Naive B cell (primary cell): ENCODE measurements at regions not wholly inside any gene's neighbourhood (a gene's known extent, or its start where the extent isn't known, plus 50 kb on each side); places are given as distances from the start of the nearest gene placed in this dataset.
"Not testable (repeated sequence)": the region's sequence is repeated elsewhere in the genome, so short reads cannot be mapped to it uniquely, and the experiment has no call there.

Experiments
- ATAC-seq, 2 donors: fragments of 150-1000 bp; cut with Tn5 transposase; 2 replicates each; pipeline ENCODE4 v1.10.0; 2021; ENCODE audit warnings: low read depth in 2 of 2, mild to moderate bottlenecking in 2 of 2, moderate library complexity in 2 of 2
- DNase-seq: peaks from one replicate; pipeline ENCODE4 v3.0.0; 2022
- H3K27ac Mint-ChIP-seq, 6 donors: one replicate each; pipeline ENCODE4 v1.8.0; 2020 to 2022; ENCODE audit warnings: mild to moderate bottlenecking in 6 of 6, mixed read lengths in 6 of 6, moderate library complexity in 5 of 6, inconsistent platforms in 2 of 6
- H3K27me3 Mint-ChIP-seq, 3 donors: one replicate each; pipeline ENCODE4 v1.8.0; 2021 to 2022; ENCODE audit warnings: mixed read lengths in 3 of 3, mild to moderate bottlenecking in 1 of 3
- H3K36me3 Mint-ChIP-seq, 2 donors: one replicate each; pipeline ENCODE4 v1.8.0; 2020 to 2022; ENCODE audit warnings: mixed read lengths in 2 of 2, inconsistent platforms in 1 of 2, mild to moderate bottlenecking in 1 of 2
- H3K4me1 Mint-ChIP-seq, 3 donors: one replicate each; pipeline ENCODE4 v1.8.0; 2020 to 2022; ENCODE audit warnings: mixed read lengths in 3 of 3, inconsistent platforms in 1 of 3, mild to moderate bottlenecking in 1 of 3, moderate library complexity in 1 of 3
- H3K4me3 Mint-ChIP-seq, 8 donors: one replicate each; pipeline ENCODE4 v1.8.0; 2020 to 2022; ENCODE audit warnings: mild to moderate bottlenecking in 8 of 8, mixed read lengths in 8 of 8, moderate library complexity in 8 of 8, inconsistent platforms in 2 of 8
- H3K9me3 Mint-ChIP-seq, 7 donors: one replicate each; pipeline ENCODE4 v1.8.0; 2020 to 2022; ENCODE audit warnings: mixed read lengths in 7 of 7, mild to moderate bottlenecking in 5 of 7, inconsistent platforms in 2 of 7, moderate library complexity in 1 of 7

DNA sequence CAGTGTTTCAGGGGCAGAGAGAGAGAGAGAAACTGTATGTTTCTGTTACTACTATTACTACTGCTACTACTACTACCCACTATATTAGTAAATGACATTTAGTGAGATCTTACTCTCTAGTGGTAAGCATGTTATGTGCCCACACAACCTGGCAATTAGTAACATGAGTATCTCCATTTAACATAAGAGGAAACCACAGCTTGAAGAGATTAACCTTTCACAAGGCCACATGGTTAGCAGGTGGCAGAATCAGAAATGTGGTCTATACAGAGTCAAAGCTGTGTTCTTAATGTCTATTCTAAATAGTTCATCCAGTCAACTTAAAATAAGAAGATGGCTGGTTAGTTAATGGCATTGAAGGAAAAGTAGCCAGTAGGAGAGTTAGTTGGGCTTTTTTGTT lies 961.6 kb downstream of the MCTP2 start:
- Mint-ChIP-seq H3K4me1 (no peaks in the 10 kb centered on the region), H3K27me3 (no peaks in the 10 kb centered on the region), H3K9me3 (peaks cover 0 to 11% (median 4%) of the 10 kb centered on the region in 7 donors), H3K36me3 (no peaks in the 10 kb centered on the region), H3K27ac (no peak overlapping the region), H3K4me3 (no peak overlapping the region)
- ATAC-seq (no peak), DNase-seq (no peak)

DNA sequence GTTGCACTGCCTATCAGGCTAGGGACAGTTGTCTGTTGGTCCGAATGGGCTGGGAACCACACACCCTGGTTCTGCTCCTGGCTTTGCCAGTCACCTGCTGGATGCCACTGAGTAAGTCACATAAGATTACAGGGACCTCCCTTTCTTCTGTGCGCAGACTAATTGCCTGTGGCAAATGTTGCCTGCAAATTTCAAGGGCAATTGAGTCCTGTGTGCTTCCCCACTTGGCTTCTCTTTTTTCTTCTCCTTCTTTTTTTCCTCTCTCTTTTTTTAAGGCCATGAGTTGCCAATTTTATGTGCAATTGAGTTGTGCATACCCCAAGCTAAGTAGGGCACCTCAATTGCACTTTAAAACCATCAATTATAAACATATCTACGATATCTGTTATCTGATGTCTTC lies 963.4 kb downstream of the MCTP2 start:
- H3K36me3 Mint-ChIP-seq: no peaks in the 10 kb centered on the region
- ATAC-seq: no peak
- H3K4me3 Mint-ChIP-seq: no peak overlapping the region
- no peak for DNase-seq
- H3K27ac Mint-ChIP-seq: no peak overlapping the region
- H3K4me1 Mint-ChIP-seq: no peaks in the 10 kb centered on the region
- no peaks in the 10 kb centered on the region for H3K27me3 Mint-ChIP-seq
- peaks cover 0 to 8% (median 4%) of the 10 kb centered on the region in 7 donors for H3K9me3 Mint-ChIP-seq

- no peaks in the 10 kb centered on the region for H3K27me3 Mint-ChIP-seq
- H3K9me3 Mint-ChIP-seq: peaks cover 0 to 20% (median 4%) of the 10 kb centered on the region in 7 donors
- H3K4me3 Mint-ChIP-seq: no peak overlapping the region
- H3K27ac Mint-ChIP-seq: no peak overlapping the region
- no peaks in the 10 kb centered on the region for H3K36me3 Mint-ChIP-seq
- H3K4me1 Mint-ChIP-seq: no peaks in the 10 kb centered on the region
- ATAC-seq (no peak), DNase-seq (no peak)
Observed at GRCh38 chr15:95196176-95196915, 965.0 kb downstream of the MCTP2 start.

GRCh38 chr15:95202569-95203349 lies 971.4 kb downstream of the MCTP2 start:
- Mint-ChIP-seq H3K36me3 (peaks cover 0 to 5% of the 10 kb centered on the region in 2 donors), H3K4me1 (no peaks in the 10 kb centered on the region), H3K9me3 (peaks cover 8 to 60% (median 14%) of the 10 kb centered on the region in 7 donors), H3K27ac (no peak overlapping the region), H3K27me3 (no peaks in the 10 kb centered on the region), H3K4me3 (no peak overlapping the region)
- no peak for DNase-seq
- ATAC-seq: no peak

GRCh38 chr15:95205077-95205476 lies 973.7 kb downstream of the MCTP2 start:
- no peak for DNase-seq
- ATAC-seq: no peak
- Mint-ChIP-seq H3K4me1 (no peaks in the 10 kb centered on the region), H3K36me3 (peaks cover 0 to 5% of the 10 kb centered on the region in 2 donors), H3K27me3 (no peaks in the 10 kb centered on the region), H3K9me3 (peaks cover 12 to 56% (median 14%) of the 10 kb centered on the region in 7 donors), H3K27ac (no peak overlapping the region), H3K4me3 (no peak overlapping the region)

DNA sequence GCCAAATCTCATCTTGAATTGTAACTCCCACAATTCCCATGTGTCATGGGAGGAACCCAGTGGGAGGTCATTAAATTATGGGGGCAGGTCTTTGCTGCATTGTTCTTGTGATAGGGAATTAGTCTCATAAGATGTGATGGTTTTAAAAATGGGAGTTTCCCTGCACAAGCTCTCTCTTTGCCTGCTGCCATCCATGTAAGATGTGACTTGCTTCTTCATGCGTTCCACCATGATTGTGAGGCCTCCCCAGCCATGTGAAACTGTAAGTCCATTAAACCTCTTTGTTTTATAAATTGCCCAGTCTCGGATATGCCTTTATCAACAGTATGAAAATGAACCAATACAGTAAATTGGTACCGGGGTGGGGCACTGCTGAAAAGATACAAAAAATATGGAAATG lies 974.5 kb downstream of the MCTP2 start:
- not testable (repeated sequence) for ATAC-seq, H3K27me3 Mint-ChIP-seq, H3K36me3 Mint-ChIP-seq, H3K27ac Mint-ChIP-seq, DNase-seq, H3K4me1 Mint-ChIP-seq, H3K4me3 Mint-ChIP-seq
- H3K9me3 Mint-ChIP-seq: peaks cover 9 to 56% (median 14%) of the 10 kb centered on the region in 7 donors

DNA sequence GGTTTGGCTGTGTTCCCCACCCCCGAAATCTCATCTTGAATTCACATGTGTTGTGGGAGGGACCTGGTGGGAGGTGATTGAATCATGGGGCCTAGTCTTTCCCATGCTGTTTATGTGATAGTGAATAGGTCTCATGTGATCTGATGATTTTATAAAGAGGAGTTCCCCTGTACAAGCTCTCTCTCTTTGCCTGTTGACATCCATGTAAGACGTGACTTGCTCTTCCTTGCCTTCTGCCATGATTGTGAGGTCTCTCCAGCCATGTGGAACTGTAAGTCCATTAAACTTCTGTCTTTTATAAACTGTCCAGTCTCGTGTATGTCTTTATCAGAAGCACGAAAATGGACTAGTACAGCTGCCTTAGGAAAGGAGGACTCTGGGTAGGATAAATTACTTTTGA lies 976.7 kb downstream of the MCTP2 start:
- Mint-ChIP-seq H3K9me3 (peaks cover 9 to 55% (median 13%) of the 10 kb centered on the region in 7 donors), H3K36me3 (peaks cover 0 to 4% of the 10 kb centered on the region in 2 donors), H3K27ac (no peak overlapping the region), H3K4me3 (no peak overlapping the region), H3K27me3 (no peaks in the 10 kb centered on the region), H3K4me1 (no peaks in the 10 kb centered on the region)
- DNase-seq (no peak), ATAC-seq (no peak)

GRCh38 chr15:95208988-95209387 lies 977.6 kb downstream of the MCTP2 start:
- no peaks in the 10 kb centered on the region for H3K4me1 Mint-ChIP-seq
- DNase-seq (no peak), ATAC-seq (no peak)
- no peak overlapping the region for H3K27ac Mint-ChIP-seq
- H3K27me3 Mint-ChIP-seq: no peaks in the 10 kb centered on the region
- no peak overlapping the region for H3K4me3 Mint-ChIP-seq
- peaks cover 9 to 52% (median 11%) of the 10 kb centered on the region in 7 donors for H3K9me3 Mint-ChIP-seq
- no peaks in the 10 kb centered on the region for H3K36me3 Mint-ChIP-seq

GRCh38 chr15:95210436-95210981 lies 979.1 kb downstream of the MCTP2 start:
- Mint-ChIP-seq H3K9me3 (peaks cover 7 to 37% (median 10%) of the 10 kb centered on the region in 7 donors), H3K27ac (no peak overlapping the region), H3K4me1 (no peaks in the 10 kb centered on the region), H3K27me3 (no peaks in the 10 kb centered on the region), H3K36me3 (no peaks in the 10 kb centered on the region), H3K4me3 (no peak overlapping the region)
- no peak for DNase-seq
- no peak for ATAC-seq

DNA sequence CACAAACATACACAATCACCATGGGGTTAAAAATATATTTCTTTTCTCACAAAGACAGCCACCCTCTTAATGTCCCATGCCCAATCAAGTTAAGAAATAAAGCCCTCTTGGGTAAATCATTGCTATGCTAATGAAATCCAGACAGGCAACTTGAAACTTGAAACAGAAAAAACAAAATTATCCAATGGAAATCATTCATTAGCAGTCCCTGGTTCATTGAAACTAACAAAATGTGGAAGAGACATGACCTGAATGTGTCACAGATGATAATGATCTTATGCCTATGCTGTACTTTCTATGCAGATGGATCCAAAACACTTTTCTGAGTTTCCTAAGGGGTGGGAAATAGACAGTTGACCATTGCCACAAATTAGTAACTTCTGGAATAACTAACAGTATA lies 983.7 kb downstream of the MCTP2 start:
- no peak for ATAC-seq
- Mint-ChIP-seq H3K9me3 (peaks cover 0 to 32% (median 5%) of the 10 kb centered on the region in 7 donors), H3K4me1 (no peaks in the 10 kb centered on the region), H3K4me3 (no peak overlapping the region), H3K27me3 (no peaks in the 10 kb centered on the region), H3K36me3 (no peaks in the 10 kb centered on the region), H3K27ac (no peak overlapping the region)
- no peak for DNase-seq

DNA sequence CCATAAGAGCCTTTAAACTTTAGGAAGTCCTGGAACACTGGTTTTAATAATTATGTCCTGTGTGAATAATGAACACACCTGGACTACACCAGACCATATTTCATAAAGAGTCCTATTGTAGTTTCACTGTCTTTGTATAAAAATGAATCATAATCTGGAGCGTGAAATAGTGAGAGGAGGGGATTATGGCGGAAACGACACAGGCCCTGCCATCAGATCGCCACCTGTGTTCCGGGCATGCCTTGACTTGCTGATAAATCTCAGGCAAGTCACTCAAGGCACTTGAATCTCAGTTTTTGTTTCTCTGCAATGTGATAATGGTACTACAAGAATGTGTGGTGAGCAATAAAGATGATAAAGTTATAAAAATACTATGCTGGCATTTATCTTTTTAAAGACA lies 995.5 kb downstream of the MCTP2 start:
- DNase-seq (no peak), ATAC-seq (no peak)
- Mint-ChIP-seq H3K4me1 (no peaks in the 10 kb centered on the region), H3K27me3 (no peaks in the 10 kb centered on the region), H3K4me3 (no peak overlapping the region), H3K36me3 (peaks cover 0 to 7% of the 10 kb centered on the region in 2 donors), H3K9me3 (peaks cover 5 to 28% (median 13%) of the 10 kb centered on the region in 7 donors), H3K27ac (no peak overlapping the region)

DNA sequence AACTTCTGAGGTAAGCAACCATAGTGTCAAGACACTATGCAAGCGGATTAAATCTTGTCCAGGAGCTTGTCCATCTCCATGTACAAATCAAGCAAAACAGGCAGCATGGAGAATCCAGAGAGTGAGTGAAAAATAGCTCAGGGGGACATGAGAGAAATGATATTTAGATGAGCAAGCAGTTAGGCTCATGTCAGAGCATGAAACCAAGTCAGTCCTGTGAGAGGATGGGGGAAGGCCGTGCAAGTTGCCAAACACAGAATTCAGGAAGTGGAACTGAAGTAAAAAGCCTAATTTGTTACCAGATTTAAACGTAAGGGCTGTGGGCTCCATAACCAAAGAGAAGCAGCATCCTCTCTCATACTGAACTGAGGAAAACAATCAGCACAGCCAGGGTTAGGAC lies 995.9 kb downstream of the MCTP2 start:
- H3K4me1 Mint-ChIP-seq: no peaks in the 10 kb centered on the region
- H3K9me3 Mint-ChIP-seq: peaks cover 5 to 28% (median 14%) of the 10 kb centered on the region in 7 donors
- H3K4me3 Mint-ChIP-seq: no peak overlapping the region
- H3K27ac Mint-ChIP-seq: no peak overlapping the region
- no peak for ATAC-seq
- peaks cover 0 to 7% of the 10 kb centered on the region in 2 donors for H3K36me3 Mint-ChIP-seq
- no peaks in the 10 kb centered on the region for H3K27me3 Mint-ChIP-seq
- no peak for DNase-seq

- no peaks in the 10 kb centered on the region for H3K27me3 Mint-ChIP-seq
- H3K9me3 Mint-ChIP-seq: peaks cover 3 to 26% (median 12%) of the 10 kb centered on the region in 7 donors
- no peak for DNase-seq
- H3K4me1 Mint-ChIP-seq: no peaks in the 10 kb centered on the region
- ATAC-seq: no peak
- no peak overlapping the region for H3K4me3 Mint-ChIP-seq
- no peak overlapping the region for H3K27ac Mint-ChIP-seq
- no peaks in the 10 kb centered on the region for H3K36me3 Mint-ChIP-seq
Observed at GRCh38 chr15:95228856-95229555, 997.6 kb downstream of the MCTP2 start.
